ENCODE measurements at regions not wholly inside any gene's neighbourhood (a gene's known extent, or its start where the extent isn't known, plus 50 kb on each side); places are given as distances from the start of the nearest gene placed in this dataset.
"Not testable (repeated sequence)": the region's sequence is repeated elsewhere in the genome, so short reads cannot be mapped to it uniquely, and the experiment has no call there.

DNA sequence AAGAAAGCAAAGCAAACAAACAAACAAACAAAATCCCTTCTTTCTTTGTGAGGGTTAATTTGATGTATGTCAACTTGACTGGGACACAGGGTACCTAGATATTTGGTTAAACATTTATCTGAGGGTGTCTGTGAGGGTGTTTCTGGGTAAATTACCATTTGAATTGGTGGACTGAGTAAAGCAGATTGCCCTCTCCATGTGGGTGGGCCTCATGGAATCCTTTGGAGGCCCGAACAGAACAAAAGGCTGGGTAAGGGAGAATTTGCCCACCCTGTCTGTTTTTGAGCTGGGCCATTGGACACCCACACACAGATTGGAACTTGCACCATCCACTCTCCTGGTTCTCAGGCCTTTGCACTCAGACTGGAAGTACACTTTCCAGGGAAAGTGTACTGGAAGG is 628.8 kb upstream of the CITED2 start:
- Histone ChIP-seq H3K4me3 (no peak overlapping the region), H3K36me3 (no peaks in the 10 kb centered on the region), H3K27me3 (no peaks in the 10 kb centered on the region), H3K4me1 (peaks cover 0 to 10% (median 0%) of the 10 kb centered on the region in 12 donors), H3K27ac (no peak overlapping the region), H3K9me3 (peaks cover 0 to 6% (median 0%) of the 10 kb centered on the region in 12 donors)
- WGBS, 4 donors: 72 to 89% (median 84%) methylated on average over 1 of the region's 1 CpG
- ATAC-seq (no peak), DNase-seq (no peak)
- intact Hi-C loops (cut with DNase I): no loop called here
- TF ChIP-seq CTCF (IDR thresholded peaks at IDR 0.05) (no peak), POLR2A (IDR thresholded peaks at IDR 0.05) (no peak)

- Histone ChIP-seq H3K36me3 (no peaks in the 10 kb centered on the region), H3K27ac (no peak overlapping the region), H3K9me3 (peaks cover 0 to 6% (median 0%) of the 10 kb centered on the region in 12 donors), H3K4me1 (peaks cover 0 to 10% (median 0%) of the 10 kb centered on the region in 12 donors), H3K4me3 (no peak overlapping the region), H3K27me3 (no peaks in the 10 kb centered on the region)
- TF ChIP-seq POLR2A (IDR thresholded peaks at IDR 0.05) (no peak), CTCF (IDR thresholded peaks at IDR 0.05) (no peak)
- intact Hi-C loops (cut with DNase I): no loop called here
- WGBS, 4 donors: 80 to 86% (median 83%) methylated on average over 4 of the region's 4 CpGs
- DNase-seq (no peak), ATAC-seq (no peak)
These were observed 628.1 kb upstream of the CITED2 start for GRCh38 chr6:140002396-140003022.

GRCh38 chr6:140001821-140002341 is 627.4 kb upstream of the CITED2 start:
- Histone ChIP-seq H3K27ac (no peak overlapping the region), H3K9me3 (peaks cover 0 to 6% (median 0%) of the 10 kb centered on the region in 12 donors), H3K4me3 (no peak overlapping the region), H3K36me3 (no peaks in the 10 kb centered on the region), H3K27me3 (no peaks in the 10 kb centered on the region), H3K4me1 (peaks cover 0 to 10% (median 0%) of the 10 kb centered on the region in 12 donors)
- ATAC-seq: no peak
- intact Hi-C loops (cut with DNase I): no loop called here
- DNase-seq: no peak
- TF ChIP-seq CTCF (IDR thresholded peaks at IDR 0.05): no peak
- TF ChIP-seq POLR2A (IDR thresholded peaks at IDR 0.05): no peak
- 74 to 80% (median 78%) methylated on average over 5 of the region's 5 CpGs for WGBS, 4 donors

- Histone ChIP-seq H3K36me3 (no peaks in the 10 kb centered on the region), H3K4me1 (peaks cover 0 to 10% (median 0%) of the 10 kb centered on the region in 12 donors), H3K9me3 (peaks cover 0 to 6% (median 0%) of the 10 kb centered on the region in 12 donors), H3K4me3 (no peak overlapping the region), H3K27ac (no peak overlapping the region), H3K27me3 (no peaks in the 10 kb centered on the region)
- WGBS, 4 donors: 22 to 43% (median 31%) methylated on average over 2 of the region's 2 CpGs
- DNase-seq (no peak), ATAC-seq (no peak)
- intact Hi-C loops (cut with DNase I): no loop called here
- TF ChIP-seq POLR2A (IDR thresholded peaks at IDR 0.05): no peak
- no peak for TF ChIP-seq CTCF (IDR thresholded peaks at IDR 0.05)
These were observed 626.6 kb upstream of the CITED2 start for GRCh38 chr6:140001005-140001404.

DNA sequence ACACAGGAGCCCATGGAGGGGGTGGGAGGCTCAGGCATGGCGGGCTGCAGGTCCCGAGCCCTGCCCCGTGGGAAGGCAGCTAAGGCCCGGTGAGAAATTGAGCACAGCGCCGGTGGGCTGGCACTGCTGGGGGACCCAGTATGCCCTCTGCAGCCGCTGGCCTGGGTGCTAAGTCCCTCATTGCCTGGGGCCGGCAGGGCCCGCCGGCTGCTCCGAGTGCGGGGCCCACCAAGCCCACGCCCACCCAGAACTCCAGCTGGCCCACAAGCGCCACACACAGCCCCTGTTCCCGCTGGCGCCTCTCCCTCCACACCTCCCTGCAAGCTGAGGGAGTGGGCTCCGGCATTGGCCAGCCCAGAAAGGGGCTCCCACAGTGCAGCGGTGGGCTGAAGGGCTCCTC is 625.2 kb upstream of the CITED2 start:
- H3K27me3 ChIP-seq, H3K4me3 ChIP-seq, H3K27ac ChIP-seq, H3K36me3 ChIP-seq, ATAC-seq, H3K9me3 ChIP-seq, DNase-seq: not testable (repeated sequence)
- H3K4me1 ChIP-seq: peaks cover 0 to 10% (median 0%) of the 10 kb centered on the region in 12 donors
- intact Hi-C loops (cut with DNase I): loop anchor here in 3 of 10 donors (10.0 kb wide), 2 partner anchors 435 to 625 kb away; partner anchors contain the start of gene CITED2 (in 2 of the 3)
- 95 to 98% (median 97%) methylated on average over 16 to 18 of the region's 18 CpGs for WGBS, 4 donors

DNA sequence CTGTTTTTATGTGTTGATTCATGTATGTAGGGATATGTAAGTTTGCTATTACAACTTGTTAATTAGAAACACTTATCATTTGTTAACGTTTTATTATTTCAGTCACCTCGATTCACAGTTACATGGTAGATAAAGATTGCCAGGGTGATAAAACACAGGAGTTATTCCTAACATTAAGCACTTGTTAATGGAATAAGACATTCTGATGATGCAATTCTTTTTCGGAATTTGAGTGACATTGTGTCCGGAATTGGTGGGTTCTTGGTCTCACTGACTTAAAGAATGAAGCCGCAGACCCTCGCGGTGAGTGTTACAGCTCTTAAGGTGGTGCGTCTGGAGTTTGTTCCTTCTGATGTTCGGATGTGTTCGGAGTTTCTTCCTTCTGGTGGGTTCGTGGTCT is 624.0 kb upstream of the CITED2 start:
- not testable (repeated sequence) for H3K9me3 ChIP-seq
- intact Hi-C loops (cut with DNase I): loop anchor here in 3 of 10 donors (10.0 kb wide), 2 partner anchors 436 to 624 kb away; partner anchors contain the start of gene CITED2 (in 2 of the 3)
- WGBS, 4 donors: 87 to 97% (median 92%) methylated on average over 11 of the region's 11 CpGs

More for the DNA sequence above, 624.0 kb upstream of the CITED2 start:
- not testable (repeated sequence) for ATAC-seq, DNase-seq, H3K27me3 ChIP-seq, H3K27ac ChIP-seq, H3K36me3 ChIP-seq, H3K4me3 ChIP-seq
- H3K4me1 ChIP-seq: peaks cover 0 to 10% (median 0%) of the 10 kb centered on the region in 12 donors

Measured in heart left ventricle (tissue), 16 donors.